Mesenchymal stem cell (in vitro differentiated cells and primary cell): ENCODE measurements at regions not wholly inside any gene's neighbourhood (a gene's known extent, or its start where the extent isn't known, plus 50 kb on each side); places are given as distances from the start of the nearest gene placed in this dataset.
A peak's percentile ranks its signal among the peaks of the same experiment; 100 is the strongest.

Experiments
- DNase-seq: peaks from one replicate; pipeline ENCODE4 v3.0.0-alpha.2; 2013
- H2AFZ ChIP-seq: one replicate; pipeline ENCODE4 v1.6.1; 2013; ENCODE audit warnings: low read depth, mild to moderate bottlenecking, control low read depth, inconsistent platforms, low read length, moderate library complexity
- H2AK5ac ChIP-seq: 2 replicates; pipeline ENCODE4 v1.6.1; 2013; ENCODE audit warnings: low read length, moderate library complexity, mild to moderate bottlenecking, inconsistent platforms; ENCODE audit not compliant: severe bottlenecking
- H2BK120ac ChIP-seq: one replicate; pipeline ENCODE4 v1.6.1; 2013; ENCODE audit warnings: low read depth, mild to moderate bottlenecking, inconsistent platforms, low read length, moderate library complexity
- H2BK12ac ChIP-seq, 2 experiments: one replicate each; pipeline ENCODE4 v1.6.1; 2013; ENCODE audit warnings: inconsistent platforms in 2 of 2, low read length in 2 of 2, mild to moderate bottlenecking in 2 of 2, moderate library complexity in 2 of 2, control low read depth in 1 of 2
- H2BK15ac ChIP-seq: one replicate; pipeline ENCODE4 v1.6.1; 2013; ENCODE audit warnings: mild to moderate bottlenecking, low read depth, inconsistent platforms; ENCODE audit not compliant: poor library complexity, severe bottlenecking
- H2BK5ac ChIP-seq: 2 replicates; pipeline ENCODE4 v1.6.1; 2013; ENCODE audit warnings: low read depth, mild to moderate bottlenecking, low read length, control low read depth, inconsistent platforms; ENCODE audit not compliant: poor library complexity, severe bottlenecking
- H3K14ac ChIP-seq, 2 experiments: one replicate each; pipeline ENCODE4 v1.6.1; 2013; ENCODE audit warnings: inconsistent platforms in 2 of 2, low read length in 2 of 2, control low read depth in 1 of 2, mild to moderate bottlenecking in 1 of 2, moderate library complexity in 1 of 2
- H3K18ac ChIP-seq, 2 experiments: one replicate each; pipeline ENCODE4 v1.6.1; 2013; ENCODE audit warnings: inconsistent platforms in 2 of 2, low read length in 2 of 2, control low read depth in 1 of 2, low read depth in 1 of 2, mild to moderate bottlenecking in 1 of 2
- H3K23ac ChIP-seq, 2 experiments: one replicate each; pipeline ENCODE4 v1.6.1; 2013; ENCODE audit warnings: inconsistent platforms in 2 of 2, low read length in 2 of 2, mild to moderate bottlenecking in 2 of 2, moderate library complexity in 2 of 2, control low read depth in 1 of 2
- H3K27ac ChIP-seq: 2 replicates; pipeline ENCODE4 v1.5.1; 2013; ENCODE audit warnings: mild to moderate bottlenecking, moderate library complexity, low read length, control low read depth, inconsistent platforms; ENCODE audit not compliant: poor library complexity, severe bottlenecking
- H3K27me3 ChIP-seq, 2 experiments: 2 replicates each; pipeline versions ENCODE4 v1.6.1 to v1.7.0; 2013; ENCODE audit warnings: low read length in 2 of 2, mild to moderate bottlenecking in 2 of 2, moderate library complexity in 2 of 2, control low read depth in 1 of 2, inconsistent platforms in 1 of 2; ENCODE audit not compliant: control insufficient read depth in 1 of 2, insufficient read depth in 1 of 2
- H3K36me3 ChIP-seq, 2 experiments: 2 replicates each; pipeline versions ENCODE4 v1.6.1 to v1.7.0; 2013; ENCODE audit warnings: low read length in 2 of 2, control low read depth in 1 of 2, inconsistent platforms in 1 of 2, low read depth in 1 of 2, mild to moderate bottlenecking in 1 of 2; ENCODE audit not compliant: insufficient read depth in 2 of 2, control insufficient read depth in 1 of 2
- H3K4ac ChIP-seq, 2 experiments: one replicate each; pipeline ENCODE4 v1.6.1; 2013; ENCODE audit warnings: inconsistent platforms in 2 of 2, low read length in 2 of 2, mild to moderate bottlenecking in 2 of 2, moderate library complexity in 2 of 2, control low read depth in 1 of 2, low read depth in 1 of 2
- H3K4me1 ChIP-seq: 2 replicates; pipeline ENCODE4 v1.6.1; 2013; ENCODE audit warnings: low read depth, low read length, control low read depth; ENCODE audit not compliant: control insufficient read depth, insufficient read depth
- H3K4me2 ChIP-seq: 2 replicates; pipeline ENCODE4 v1.6.1; 2013; ENCODE audit warnings: low read length, mild to moderate bottlenecking, inconsistent platforms; ENCODE audit not compliant: poor library complexity, severe bottlenecking
- H3K4me3 ChIP-seq, 2 experiments: 2 replicates each; pipeline versions ENCODE4 v1.5.1 to v1.7.0; 2013; ENCODE audit warnings: low read length in 2 of 2, mild to moderate bottlenecking in 2 of 2, control low read depth in 1 of 2, low read depth in 1 of 2; ENCODE audit not compliant: insufficient read depth in 1 of 2
- H3K79me1 ChIP-seq: replicated peaks from 2 replicates; pipeline ENCODE4 v1.6.1; 2013; ENCODE audit warnings: mild to moderate bottlenecking, control low read depth, low read length, inconsistent platforms; ENCODE audit not compliant: poor library complexity, severe bottlenecking
- H3K9ac ChIP-seq: 2 replicates; pipeline ENCODE4 v1.7.0; 2013; ENCODE audit warnings: mild to moderate bottlenecking, low read length, moderate library complexity
- H3K9me3 ChIP-seq: 2 replicates; pipeline ENCODE4 v1.7.0; 2013; ENCODE audit warnings: mild to moderate bottlenecking, low read length; ENCODE audit not compliant: control insufficient read depth
- H4K8ac ChIP-seq: one replicate; pipeline ENCODE4 v1.6.1; 2013; ENCODE audit warnings: inconsistent platforms, mild to moderate bottlenecking, low read length, moderate library complexity
- H4K91ac ChIP-seq: one replicate; pipeline ENCODE4 v1.6.1; 2013; ENCODE audit warnings: mild to moderate bottlenecking, low read length, inconsistent platforms
- WGBS: methylation state at CpG from one replicate; pipeline ENCODE4 v1.1.7; 2013; ENCODE audit warnings: mixed read lengths; 5-methylcytosine and 5-hydroxymethylcytosine counted together

GRCh38 chr18:10295751-10296150, 158.7 kb upstream of the APCDD1 start:
- no peak overlapping the region for H3K18ac ChIP-seq
- H2BK12ac ChIP-seq, result no peak overlapping the region
- H2AK5ac ChIP-seq, result no peak overlapping the region
- H3K4me3 ChIP-seq, result no peak overlapping the region
- H3K23ac ChIP-seq, result no peak overlapping the region
- DNase-seq, result no peak
- no peaks in the 10 kb centered on the region for H3K79me1 ChIP-seq
- H2AFZ ChIP-seq, result no peak overlapping the region
- no peaks in the 10 kb centered on the region for H3K36me3 ChIP-seq
- H2BK120ac ChIP-seq, result no peak overlapping the region
- no peak overlapping the region for H3K14ac ChIP-seq
- H4K91ac ChIP-seq, result no peak overlapping the region
- no peak overlapping the region for H3K27ac ChIP-seq
- H4K8ac ChIP-seq, result no peak overlapping the region
- no peaks in the 10 kb centered on the region for H3K27me3 ChIP-seq
- H2BK15ac ChIP-seq, result no peak overlapping the region
- H3K4me2 ChIP-seq, result no peak overlapping the region
- H2BK5ac ChIP-seq, result no peak overlapping the region
- H3K4ac ChIP-seq, result no peak overlapping the region
- H3K9me3 ChIP-seq, result no peaks in the 10 kb centered on the region
- no peaks in the 10 kb centered on the region for H3K4me1 ChIP-seq
- H3K9ac ChIP-seq, result no peak overlapping the region
- WGBS, result 73% methylated on average over 2 of the region's 2 CpGs

GRCh38 chr18:10296491-10296890, 157.9 kb upstream of the APCDD1 start:
- Histone ChIP-seq H3K4me1 (no peaks in the 10 kb centered on the region), H4K8ac (no peak overlapping the region), H3K18ac (peak overlapping the region in 1 of 2 experiments; percentile 74), H3K9ac (no peak overlapping the region), H3K4ac (no peak overlapping the region), H2AFZ (no peak overlapping the region), H3K79me1 (no peaks in the 10 kb centered on the region), H2BK120ac (no peak overlapping the region), H3K36me3 (no peaks in the 10 kb centered on the region), H3K4me2 (no peak overlapping the region), H2BK15ac (no peak overlapping the region), H3K23ac (no peak overlapping the region), H3K14ac (no peak overlapping the region), H3K27ac (no peak overlapping the region), H2AK5ac (no peak overlapping the region), H2BK12ac (no peak overlapping the region), H3K4me3 (no peak overlapping the region), H2BK5ac (no peak overlapping the region), H3K27me3 (peaks cover 0 to 6% of the 10 kb centered on the region in 2 experiments), H3K9me3 (no peaks in the 10 kb centered on the region), H4K91ac (no peak overlapping the region)
- DNase-seq, result no peak
- WGBS, result 81% methylated on average over 12 of the region's 12 CpGs

GRCh38 chr18:10297086-10297485, 157.3 kb upstream of the APCDD1 start:
- peak overlapping the region in 1 of 2 experiments; percentile 44 for H3K18ac ChIP-seq
- no peak overlapping the region for H3K4me3 ChIP-seq
- no peak overlapping the region for H3K14ac ChIP-seq
- no peak overlapping the region for H3K23ac ChIP-seq
- H3K4me2 ChIP-seq, result no peak overlapping the region
- H2BK120ac ChIP-seq, result no peak overlapping the region
- H2BK5ac ChIP-seq, result no peak overlapping the region
- H3K36me3 ChIP-seq, result no peaks in the 10 kb centered on the region
- H2BK12ac ChIP-seq, result no peak overlapping the region
- no peak overlapping the region for H3K4ac ChIP-seq
- no peak overlapping the region for H2BK15ac ChIP-seq
- no peak overlapping the region for H2AFZ ChIP-seq
- H4K8ac ChIP-seq, result no peak overlapping the region
- H3K27me3 ChIP-seq, result peaks cover 0 to 9% of the 10 kb centered on the region in 2 experiments
- no peak overlapping the region for H4K91ac ChIP-seq
- H2AK5ac ChIP-seq, result no peak overlapping the region
- no peak for DNase-seq
- no peak overlapping the region for H3K9ac ChIP-seq
- WGBS, result 93% methylated on average over 9 of the region's 9 CpGs
- H3K79me1 ChIP-seq, result no peaks in the 10 kb centered on the region
- no peak overlapping the region for H3K27ac ChIP-seq
- H3K4me1 ChIP-seq, result no peaks in the 10 kb centered on the region
- H3K9me3 ChIP-seq, result no peaks in the 10 kb centered on the region

GRCh38 chr18:10298346-10298745, 156.1 kb upstream of the APCDD1 start:
- H3K9ac ChIP-seq, result no peak overlapping the region
- H2BK120ac ChIP-seq, result no peak overlapping the region
- no peak overlapping the region for H3K23ac ChIP-seq
- H3K4me2 ChIP-seq, result no peak overlapping the region
- no peak overlapping the region for H3K4me3 ChIP-seq
- H2BK15ac ChIP-seq, result no peak overlapping the region
- no peak for DNase-seq
- no peak overlapping the region for H3K4ac ChIP-seq
- 84% methylated on average over 6 of the region's 8 CpGs for WGBS
- no peak overlapping the region for H3K27ac ChIP-seq
- H3K18ac ChIP-seq, result no peak overlapping the region
- H2BK12ac ChIP-seq, result peak overlapping the region in 1 of 2 experiments; percentile 28
- H3K4me1 ChIP-seq, result no peaks in the 10 kb centered on the region
- H2AFZ ChIP-seq, result no peak overlapping the region
- peaks cover 0 to 9% of the 10 kb centered on the region in 2 experiments for H3K27me3 ChIP-seq
- no peak overlapping the region for H4K91ac ChIP-seq
- no peak overlapping the region for H4K8ac ChIP-seq
- H3K36me3 ChIP-seq, result no peaks in the 10 kb centered on the region
- H2AK5ac ChIP-seq, result no peak overlapping the region
- no peak overlapping the region for H3K14ac ChIP-seq
- H3K79me1 ChIP-seq, result no peaks in the 10 kb centered on the region
- no peaks in the 10 kb centered on the region for H3K9me3 ChIP-seq
- no peak overlapping the region for H2BK5ac ChIP-seq
